HEK293T (cell line): ENCODE measurements at regions not wholly inside any gene's neighbourhood (a gene's known extent, or its start where the extent isn't known, plus 50 kb on each side); places are given as distances from the start of the nearest gene placed in this dataset.

Experiments used
- ELF4 ChIP-seq: fragments of 450-650 bp; IDR thresholded peaks from 2 replicates; pipeline ENCODE4 v1.6.1; 2017; ENCODE audit warnings: antibody characterized with exemption
- FOXM1 ChIP-seq: fragments of 450-650 bp; IDR thresholded peaks from 2 replicates; pipeline ENCODE4 v1.6.1; 2017; ENCODE audit warnings: mild to moderate bottlenecking, borderline replicate concordance
- ZNF384 ChIP-seq: fragments of 450-650 bp; IDR thresholded peaks from 2 replicates; pipeline ENCODE4 v1.6.1; 2016

DNA sequence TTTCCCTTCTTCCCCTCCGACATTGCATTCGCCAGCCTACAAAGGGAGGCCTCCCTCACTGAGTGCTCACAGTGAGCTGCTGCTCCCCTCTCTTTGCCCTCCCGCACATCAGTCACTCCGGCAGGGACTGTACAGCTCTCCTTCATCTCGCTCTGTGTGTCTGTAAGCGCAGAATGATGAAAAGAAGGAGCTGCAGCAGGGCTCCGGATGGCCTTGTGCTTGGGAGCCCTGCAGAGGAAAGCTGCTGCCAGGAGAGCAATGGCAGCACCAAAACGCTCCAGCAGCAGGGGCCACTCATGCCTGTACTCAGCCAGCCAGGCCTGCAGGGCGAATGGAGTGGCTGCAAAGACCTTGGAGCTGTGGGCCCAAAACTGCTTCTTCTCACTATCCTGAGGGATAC lies 107.0 kb upstream of the NSMCE3 start:
- TF ChIP-seq ELF4 = no peak
- no peak for TF ChIP-seq FOXM1
- no peak for TF ChIP-seq ZNF384
